Activated CD8-positive, alpha-beta memory T cell treated with anti-CD3 and anti-CD28 coated beads for 48 hours (primary cell): ENCODE measurements at regions not wholly inside any gene's neighbourhood (a gene's known extent, or its start where the extent isn't known, plus 50 kb on each side); places are given as distances from the start of the nearest gene placed in this dataset.
A peak's percentile ranks its signal among the peaks of the same experiment; 100 is the strongest.
"Not testable (repeated sequence)": the region's sequence is repeated elsewhere in the genome, so short reads cannot be mapped to it uniquely, and the experiment has no call there.

Experiments
- DNase-seq, 3 experiments: peaks; one replicate each; pipeline ENCODE4 v3.0.0-alpha.2; 2020; ENCODE audit warnings: low read depth in 2 of 3, low spot score in 2 of 3

DNA sequence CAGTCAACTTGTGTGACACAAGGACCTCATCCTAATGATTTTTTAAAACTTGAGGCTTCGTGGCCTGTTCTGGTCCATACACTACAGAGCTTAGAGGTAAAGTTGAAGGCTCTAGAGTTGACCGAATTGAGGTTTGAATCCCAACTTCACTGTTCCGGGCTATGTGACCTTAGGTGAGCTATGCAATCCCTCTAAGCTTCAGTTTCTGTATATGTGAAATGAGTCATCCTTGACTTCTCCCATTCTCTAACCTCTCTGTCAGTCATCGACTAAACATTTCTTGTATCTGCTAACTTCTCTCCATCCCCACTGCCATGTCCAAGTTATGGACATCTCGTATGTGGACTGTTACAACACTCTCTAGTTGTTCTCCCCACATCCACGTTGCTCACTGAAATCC lies 178.2 kb upstream of the TMEM45B start:
- no peak for DNase-seq

DNA sequence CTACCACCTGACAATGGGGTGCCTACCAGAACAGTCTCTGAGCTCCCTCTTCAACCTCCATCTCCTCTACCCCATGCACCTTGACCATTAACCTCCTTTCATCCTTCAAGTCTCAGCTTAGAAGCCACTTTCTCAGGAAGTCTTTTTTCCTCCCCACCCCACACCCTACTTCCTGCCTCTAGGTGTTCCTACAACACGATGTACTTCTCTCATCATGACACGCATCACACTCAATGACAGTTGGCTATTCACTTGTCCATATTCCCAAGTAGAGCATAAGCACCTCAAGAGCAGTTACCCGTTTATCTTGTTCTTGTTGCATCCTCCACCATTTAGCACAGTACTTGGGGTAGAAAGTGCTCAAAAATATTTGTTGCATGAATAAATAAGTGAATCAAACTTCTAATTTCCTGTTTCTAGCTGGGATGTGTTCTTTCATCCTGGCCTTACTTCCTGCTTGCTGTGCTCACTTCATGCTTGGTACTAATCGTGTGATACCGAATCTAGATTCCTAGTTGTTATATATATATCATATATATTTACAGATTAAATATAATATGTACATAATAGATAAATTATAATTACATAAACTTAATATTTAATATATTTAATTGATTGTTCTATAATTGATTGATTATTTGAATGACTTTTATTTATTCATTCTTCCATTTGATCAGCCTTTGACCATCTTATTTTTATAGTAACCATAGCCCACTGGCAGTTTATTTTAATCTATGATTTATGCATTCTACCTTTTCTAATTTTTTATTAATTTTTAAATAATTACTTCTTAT lies 177.5 kb upstream of the TMEM45B start:
- DNase-seq = no peak

DNA sequence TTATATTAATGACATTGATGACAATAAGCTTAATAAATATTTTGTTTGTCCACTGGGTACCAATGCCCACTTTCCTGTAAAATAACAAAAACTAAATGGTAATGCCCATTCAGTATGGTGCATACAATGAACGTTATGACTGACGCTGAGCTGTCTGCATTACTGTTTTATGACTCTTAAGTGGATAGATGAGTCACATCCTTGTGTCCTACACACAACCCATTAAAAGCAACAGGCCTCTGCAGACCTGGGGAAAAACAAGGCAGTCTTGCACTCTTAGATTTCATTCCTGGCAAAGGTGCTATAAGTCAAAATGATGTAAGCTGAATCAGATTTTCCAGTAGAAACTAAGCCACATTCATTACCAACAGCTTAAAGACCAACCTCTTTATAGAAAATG lies 176.3 kb upstream of the TMEM45B start:
- DNase-seq = no peak

DNA sequence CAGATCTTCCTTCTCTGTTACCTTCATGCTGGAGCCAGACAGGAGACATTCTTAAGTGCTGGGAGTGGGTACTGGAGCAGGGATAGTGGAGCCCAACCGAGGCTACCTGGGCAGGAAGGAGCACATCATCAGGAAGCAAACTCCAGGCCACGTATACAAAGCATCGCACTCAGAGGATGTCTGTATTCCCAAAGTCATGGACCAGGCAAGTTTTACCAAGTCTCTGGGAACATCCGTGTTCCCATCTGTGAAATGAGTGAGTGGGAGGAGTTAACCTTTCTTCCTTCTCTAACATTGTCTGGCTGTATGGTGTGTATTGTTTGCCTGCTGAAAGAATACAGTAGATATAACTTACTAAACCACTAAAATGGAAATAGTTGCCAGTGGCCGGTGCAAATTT lies 175.0 kb upstream of the TMEM45B start:
- DNase-seq = no peak

DNA sequence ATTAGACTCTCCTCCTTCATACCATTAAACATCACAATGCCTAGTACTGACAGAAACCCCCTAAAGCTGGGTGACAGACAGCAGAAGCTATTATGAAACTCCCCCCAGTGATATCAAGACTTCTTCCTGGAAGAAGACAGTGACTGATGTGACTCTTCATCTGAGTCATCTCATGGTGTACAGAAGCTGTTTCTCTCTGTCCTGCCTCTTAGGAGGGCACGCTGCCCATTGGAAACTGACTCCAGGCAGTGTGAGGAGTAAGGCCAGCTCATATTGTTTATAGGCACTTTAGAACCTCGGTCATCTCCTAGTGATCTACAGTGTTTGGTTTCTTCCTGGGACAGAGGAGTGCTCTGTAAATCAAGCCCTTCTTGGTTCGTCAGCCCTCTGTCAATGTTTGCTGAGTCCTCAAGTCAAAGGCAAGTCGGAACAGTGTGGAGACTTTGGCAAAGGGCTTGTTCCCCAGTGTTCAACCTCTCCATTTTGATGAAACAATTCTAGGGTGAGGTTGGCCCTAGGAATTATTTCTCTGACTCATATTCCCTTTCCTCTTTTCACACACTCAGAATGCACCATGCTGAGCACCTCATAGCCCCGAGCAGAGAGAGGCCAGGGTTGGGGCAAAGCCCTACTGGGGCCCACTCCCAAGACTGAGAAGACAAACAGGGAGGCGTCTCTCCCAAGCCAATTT lies 172.5 kb upstream of the TMEM45B start:
- no peak for DNase-seq

DNA sequence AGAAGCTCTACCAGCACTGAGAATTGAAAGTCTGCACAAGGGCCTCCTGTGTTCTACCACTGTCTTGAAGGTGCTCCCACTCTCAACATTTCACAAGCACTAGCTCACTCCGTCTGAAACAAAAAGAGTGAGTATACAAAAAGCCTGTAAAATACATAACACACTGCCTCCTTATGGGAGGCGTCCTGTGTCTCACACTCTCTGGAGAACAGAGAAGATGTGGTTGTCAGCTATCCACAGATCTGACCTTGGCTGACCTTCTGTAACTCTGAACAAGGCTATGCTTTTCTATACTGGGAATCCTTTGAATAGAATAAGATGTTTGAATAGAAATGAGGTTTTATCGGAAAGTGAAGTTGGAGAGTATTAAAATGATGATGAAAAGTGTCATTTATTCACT lies 171.3 kb upstream of the TMEM45B start:
- DNase-seq = no peak

DNA sequence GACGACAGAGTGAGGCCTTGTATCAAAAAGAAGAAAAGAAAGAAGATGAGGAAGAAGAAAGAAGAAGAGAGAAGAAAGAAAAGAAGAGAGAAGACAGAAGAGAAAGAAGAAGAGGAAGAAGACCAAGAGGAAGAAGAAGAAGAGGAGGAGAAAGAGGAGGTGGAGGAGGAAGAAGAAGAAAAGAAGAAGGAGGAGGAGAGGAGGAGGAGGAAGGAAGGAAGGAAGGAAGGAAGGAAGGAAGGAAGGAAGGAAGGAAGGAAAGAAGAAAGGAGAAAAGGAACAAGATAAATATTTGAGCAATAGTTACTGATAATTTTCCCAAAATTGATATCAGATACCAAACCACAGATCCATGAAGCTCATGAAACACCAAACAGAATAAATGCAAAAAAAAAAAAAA lies 169.7 kb upstream of the TMEM45B start:
- DNase-seq = no peak

DNA sequence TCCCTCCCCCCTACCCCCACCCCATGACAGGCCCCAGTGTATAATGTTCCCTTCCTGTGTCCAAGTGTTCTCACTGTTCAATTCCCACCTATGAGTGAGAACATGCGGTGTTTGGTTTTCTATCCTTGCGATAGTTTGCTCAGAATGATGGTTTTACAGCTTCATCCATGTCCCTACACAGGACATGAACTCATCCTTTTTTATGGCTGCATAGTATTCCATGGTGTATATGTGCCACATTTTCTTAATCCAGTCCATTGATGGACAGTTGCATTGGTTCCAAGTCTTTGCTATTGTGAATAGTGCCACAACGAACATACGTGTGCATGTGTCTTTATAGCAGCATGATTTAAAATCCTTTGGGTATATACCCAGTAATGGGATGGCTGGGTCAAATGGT lies 165.6 kb upstream of the TMEM45B start:
- not testable (repeated sequence) for DNase-seq

DNA sequence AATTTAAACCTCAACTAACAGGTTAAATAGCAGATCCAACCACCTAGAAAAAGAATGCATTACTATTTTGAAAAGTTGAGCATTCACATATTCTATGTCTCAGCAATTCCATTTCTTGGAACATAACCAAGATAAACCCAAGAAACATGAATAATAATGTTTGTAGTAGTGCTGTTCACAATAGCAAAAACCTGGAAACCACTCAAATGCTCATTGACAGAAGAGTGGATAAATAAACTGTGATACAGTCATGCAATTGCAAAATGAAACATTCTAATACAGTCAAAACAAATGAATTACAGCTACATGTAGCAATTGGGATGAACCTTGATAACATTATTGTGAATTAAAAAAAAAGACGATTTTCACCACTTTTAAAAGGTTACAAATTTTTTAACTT lies 162.8 kb upstream of the TMEM45B start:
- DNase-seq = no peak

DNA sequence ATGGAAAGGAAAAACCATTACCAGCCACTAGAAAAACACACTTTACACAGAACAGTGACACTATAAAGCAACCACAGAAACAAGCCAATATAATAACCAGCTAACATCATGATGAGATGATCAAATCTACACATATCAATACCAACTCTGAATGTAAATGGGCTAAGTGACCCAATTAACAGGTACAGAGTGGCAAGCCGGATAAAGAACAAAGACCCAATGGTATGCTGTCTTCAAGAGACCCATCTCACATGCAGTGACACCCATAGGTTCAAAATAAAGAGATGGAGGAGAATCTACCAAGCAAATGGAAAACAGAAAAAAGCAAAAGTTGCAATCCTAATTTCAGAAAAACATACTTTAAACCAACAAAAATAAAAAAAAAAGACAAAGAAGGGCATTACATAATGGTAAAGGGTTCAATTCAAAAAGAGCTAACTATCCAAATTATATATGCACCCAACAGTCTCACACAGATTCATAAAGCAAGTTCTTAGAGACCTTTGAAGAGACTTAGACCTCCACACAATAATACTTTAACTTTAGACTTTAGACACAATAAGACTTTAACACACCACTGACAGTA lies 160.3 kb upstream of the TMEM45B start:
- DNase-seq = no peak

DNA sequence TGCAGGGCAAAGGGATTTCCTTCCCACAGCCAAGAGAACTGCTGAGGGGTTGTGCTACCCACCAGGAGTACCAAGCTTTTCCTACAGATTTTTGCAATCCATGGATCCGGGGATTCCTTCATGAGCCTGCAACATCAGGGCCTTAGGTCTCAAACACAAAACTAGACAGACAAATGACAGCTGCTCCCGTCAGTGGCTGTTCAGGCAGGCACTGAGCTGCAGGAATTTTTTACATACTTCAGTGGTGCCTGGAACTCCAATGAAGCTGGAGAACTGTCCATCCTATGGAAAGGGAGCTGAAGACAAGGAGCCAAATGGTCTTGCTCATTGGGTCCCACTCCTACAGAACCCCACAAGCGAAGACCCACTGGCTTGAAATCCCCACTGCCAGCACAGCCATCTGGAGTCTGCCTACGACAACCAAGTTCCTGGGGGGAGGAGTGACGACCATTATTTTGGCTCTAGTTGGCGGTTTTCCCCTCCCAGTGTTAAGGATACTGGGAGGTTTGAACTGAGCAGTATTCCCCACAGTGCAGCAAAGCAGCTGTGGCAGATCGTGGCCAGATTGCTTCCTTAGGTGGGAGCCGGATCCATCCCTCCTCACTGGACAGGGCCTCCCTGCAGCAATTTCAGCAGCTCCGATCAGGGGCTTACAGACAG lies 157.7 kb upstream of the TMEM45B start:
- DNase-seq = no peak

DNA sequence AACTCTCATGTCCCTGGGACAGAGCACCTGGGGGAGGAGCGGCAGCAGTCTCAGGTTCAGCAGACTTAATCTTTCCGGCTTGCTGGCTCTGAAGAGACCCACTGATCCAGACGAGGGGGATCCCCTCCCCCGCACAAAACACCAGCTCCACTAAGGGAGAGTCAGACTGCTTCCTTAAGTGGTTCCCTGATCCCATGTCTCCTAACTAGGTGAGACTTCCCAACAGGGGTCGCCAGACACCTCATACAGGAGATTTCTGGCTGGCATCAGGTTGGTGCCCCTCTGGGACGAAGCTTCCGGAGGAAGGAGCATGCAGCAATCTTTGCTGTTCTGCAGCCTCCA lies 157.2 kb upstream of the TMEM45B start:
- DNase-seq = no peak

DNA sequence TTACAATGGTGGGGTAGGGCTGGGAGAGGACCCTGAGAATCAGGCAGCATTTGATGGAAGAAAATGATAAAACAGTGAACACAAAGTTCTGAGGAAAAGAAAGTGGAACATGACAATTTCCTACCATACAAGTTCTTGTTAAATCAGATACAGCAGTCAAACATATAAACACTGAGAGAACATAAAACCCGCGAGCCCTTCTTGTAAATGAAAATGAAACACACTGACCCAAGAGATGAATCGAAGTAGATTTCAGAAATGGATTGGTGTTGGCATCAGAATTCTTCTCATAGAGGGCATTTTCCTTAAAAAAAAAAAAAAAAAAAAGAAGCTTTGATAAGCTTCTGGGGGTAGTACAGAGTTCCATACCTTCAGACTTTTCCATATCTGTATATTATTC lies 134.7 kb upstream of the TMEM45B start:
- DNase-seq = no peak

DNA sequence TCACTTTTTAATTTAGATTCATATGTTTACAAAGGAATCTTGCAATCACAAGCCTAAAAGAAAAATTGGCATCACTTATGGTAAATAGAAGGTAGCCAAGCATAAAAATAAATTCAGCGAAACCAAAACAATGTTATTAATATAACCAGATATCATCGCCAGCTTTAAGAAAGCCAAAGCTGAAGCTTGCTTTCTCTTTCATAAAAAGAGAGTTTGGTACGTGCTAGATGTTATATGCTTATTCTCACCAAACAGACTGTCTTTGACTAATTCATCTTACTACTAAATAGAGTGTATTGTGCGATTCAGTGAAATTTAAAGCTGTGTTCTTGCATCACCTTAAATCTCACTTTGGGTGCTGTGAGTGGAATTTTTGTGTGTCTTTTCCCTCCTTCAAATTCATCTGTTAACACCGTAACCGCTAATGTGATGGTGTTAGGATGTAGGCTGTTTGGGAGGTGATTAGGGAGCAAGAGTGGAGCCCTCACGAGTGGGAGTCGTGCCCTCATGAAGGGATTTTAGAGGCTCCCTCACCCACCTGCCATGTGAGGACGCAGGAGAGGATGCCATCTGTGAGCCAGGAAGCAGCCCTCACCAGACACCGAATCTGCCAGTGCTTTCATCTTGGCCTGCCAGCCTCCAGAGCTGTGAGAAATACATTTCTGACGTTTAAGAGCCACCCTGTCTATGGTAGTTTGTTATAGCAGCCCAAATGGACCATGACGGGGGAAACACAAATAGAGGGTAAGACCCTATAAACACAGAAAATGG lies 134.1 kb upstream of the TMEM45B start:
- no peak for DNase-seq

DNA sequence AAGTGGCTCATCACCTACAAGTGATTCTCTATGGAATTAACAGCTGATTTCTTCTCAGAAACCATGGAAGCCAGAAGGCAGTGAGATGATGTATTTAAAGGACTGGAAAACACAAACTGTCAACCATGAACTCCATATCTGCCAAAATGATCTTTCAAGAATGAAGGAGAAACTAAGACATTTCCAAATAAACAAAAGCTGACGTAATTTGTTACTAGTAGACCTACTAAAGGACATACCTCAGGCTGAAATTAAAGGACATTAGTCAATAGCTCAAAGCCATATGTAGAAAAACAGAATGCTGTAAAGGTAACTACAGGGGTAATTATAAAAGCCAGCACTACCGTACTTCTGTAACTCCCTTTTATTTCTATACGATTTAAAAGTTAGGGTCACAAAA lies 129.4 kb upstream of the TMEM45B start:
- no peak for DNase-seq

DNA sequence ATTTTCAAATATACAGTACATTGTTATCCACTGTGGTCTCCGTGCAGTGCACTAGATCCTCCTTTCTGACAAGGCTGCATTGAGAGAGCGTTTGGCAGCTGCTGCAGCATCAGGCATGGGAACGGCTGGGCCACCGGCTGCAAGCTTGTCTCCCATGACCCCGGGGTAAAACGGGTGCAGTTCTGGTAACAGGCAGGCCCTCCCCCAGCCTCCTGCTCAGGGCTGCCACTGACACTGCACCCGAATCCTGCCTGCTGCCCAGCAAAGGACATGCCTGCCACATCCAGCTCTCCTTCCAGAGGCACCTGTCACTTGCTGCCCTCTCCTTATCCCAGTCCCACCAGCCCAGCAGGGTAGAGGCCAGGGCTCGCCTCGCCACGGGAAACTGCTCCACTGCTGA lies 124.5 kb upstream of the TMEM45B start:
- no peak for DNase-seq

DNA sequence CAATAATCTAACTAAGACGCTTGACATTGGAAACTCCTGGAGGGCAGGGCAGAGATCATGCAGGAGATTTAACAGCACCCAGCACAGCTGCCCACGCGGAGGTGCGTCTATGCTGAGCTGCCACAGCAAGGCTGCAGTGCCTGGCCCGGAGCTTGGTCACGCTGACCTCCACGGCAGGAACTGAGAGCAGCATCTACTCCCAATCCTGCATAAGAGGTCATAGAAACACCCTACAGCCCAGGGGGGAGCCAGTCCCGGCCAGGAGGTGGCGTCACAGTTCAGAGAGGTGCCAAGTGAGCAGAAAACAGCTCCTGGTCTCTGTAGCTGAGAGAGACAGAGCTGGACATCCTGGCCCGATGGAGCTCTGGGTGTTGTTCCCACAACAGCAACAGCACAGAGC lies 121.1 kb upstream of the TMEM45B start:
- DNase-seq = no peak

DNA sequence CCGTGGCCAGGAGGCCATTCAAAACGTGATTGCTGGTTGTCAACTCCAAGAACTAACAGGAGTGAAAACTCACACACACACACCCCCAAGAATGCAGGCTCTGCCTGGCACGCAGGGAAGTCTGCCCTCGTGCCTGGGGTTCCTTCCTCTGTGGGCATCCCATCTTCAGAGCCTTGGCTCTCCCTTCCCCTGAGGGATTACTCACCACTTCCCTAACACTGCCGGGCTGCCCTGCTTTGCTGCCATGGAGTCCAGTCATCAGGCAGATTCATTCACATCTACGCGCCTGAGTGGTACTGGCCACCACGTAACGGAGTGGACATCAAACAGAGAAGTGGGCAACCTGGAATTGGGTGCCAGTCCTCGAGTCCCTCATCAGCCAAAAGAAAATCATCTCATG lies 120.7 kb upstream of the TMEM45B start:
- DNase-seq = no peak

DNA sequence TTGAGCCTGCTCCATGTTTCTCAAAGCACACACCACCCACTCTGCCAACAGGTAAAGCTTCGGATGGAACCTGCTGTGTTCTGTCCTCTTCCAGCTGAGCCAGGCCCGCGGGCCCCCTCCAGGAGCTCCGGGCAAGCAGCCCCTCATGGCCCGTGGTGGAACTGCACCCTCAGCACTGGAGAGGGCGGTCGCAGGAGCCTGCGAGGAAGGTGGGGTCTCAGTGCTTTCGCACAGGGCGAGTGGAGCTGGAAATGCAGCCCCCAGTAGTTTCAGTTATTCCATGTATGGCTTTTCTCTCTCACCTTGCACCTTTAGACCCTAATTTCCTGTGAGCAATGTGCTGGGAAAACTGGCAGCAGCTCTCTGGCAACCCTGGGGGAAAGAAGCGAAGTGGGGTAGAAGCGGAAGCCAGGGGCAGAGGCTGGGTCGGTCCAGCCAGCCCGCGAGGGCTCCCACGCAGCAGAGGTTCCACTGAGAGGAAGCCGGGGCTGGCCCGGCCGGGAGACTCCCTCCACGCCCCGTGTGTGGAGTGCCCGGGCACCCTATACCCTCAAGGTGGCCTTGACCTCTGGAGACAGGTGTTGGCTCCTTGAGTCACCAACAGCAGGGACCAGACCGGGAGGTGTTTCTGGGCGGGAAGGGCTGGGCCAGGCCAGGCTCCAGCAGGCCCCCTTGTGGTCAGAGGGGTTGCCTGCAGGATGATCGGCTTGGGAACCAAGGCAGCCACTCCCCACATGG lies 119.9 kb upstream of the TMEM45B start:
- peak; percentile 40 to 42 (median 41) for DNase-seq

DNA sequence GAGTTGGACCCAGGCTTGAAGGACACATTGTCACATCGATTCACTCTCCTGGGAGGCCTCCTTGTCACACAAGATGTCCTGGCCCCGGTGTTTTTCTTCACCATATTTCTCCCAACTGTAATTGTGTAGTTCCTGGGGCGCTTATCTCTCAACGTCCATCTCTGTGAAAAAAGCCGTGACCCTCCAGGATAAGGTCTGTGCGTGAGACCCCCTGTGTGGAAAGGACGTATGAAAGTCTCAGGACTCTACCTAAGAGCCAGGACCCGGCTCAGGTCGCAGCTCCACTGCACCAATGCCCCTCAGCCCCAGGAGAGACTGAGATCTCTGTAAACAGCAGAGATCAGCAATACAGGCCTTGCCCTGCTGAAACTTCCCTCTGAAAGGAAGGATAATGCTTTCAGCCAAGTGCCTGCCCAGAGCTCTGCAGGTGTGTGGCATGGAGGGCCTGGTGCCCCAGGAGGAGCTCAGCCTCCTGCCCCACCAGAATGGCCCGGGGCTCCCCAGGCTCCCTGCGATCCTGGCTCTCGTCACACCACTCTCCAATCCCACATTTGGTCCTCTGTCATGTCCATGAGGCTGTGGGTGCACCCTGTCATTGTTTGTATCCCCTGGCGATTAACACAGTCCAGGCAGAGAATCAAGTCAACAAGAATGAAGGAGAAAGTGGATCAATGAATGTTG lies 119.2 kb upstream of the TMEM45B start:
- DNase-seq = no peak
